GM12801 (cell line): ENCODE measurements at regions not wholly inside any gene's neighbourhood (a gene's known extent, or its start where the extent isn't known, plus 50 kb on each side); places are given as distances from the start of the nearest gene placed in this dataset.

Source experiments
- TF ChIP-seq, protein P1 (sequence below): IDR thresholded peaks from one replicate; pipeline ENCODE4 v1.5.1; 2011; ENCODE audit warnings: control low read depth; ENCODE audit not compliant: insufficient read length; ENCODE audit errors: extremely low read depth

GRCh38 chr2:118755384-118755783, 92.1 kb downstream of the EN1 start:
- TF ChIP-seq, protein P1, sequence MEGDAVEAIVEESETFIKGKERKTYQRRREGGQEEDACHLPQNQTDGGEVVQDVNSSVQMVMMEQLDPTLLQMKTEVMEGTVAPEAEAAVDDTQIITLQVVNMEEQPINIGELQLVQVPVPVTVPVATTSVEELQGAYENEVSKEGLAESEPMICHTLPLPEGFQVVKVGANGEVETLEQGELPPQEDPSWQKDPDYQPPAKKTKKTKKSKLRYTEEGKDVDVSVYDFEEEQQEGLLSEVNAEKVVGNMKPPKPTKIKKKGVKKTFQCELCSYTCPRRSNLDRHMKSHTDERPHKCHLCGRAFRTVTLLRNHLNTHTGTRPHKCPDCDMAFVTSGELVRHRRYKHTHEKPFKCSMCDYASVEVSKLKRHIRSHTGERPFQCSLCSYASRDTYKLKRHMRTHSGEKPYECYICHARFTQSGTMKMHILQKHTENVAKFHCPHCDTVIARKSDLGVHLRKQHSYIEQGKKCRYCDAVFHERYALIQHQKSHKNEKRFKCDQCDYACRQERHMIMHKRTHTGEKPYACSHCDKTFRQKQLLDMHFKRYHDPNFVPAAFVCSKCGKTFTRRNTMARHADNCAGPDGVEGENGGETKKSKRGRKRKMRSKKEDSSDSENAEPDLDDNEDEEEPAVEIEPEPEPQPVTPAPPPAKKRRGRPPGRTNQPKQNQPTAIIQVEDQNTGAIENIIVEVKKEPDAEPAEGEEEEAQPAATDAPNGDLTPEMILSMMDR: no peak

DNA sequence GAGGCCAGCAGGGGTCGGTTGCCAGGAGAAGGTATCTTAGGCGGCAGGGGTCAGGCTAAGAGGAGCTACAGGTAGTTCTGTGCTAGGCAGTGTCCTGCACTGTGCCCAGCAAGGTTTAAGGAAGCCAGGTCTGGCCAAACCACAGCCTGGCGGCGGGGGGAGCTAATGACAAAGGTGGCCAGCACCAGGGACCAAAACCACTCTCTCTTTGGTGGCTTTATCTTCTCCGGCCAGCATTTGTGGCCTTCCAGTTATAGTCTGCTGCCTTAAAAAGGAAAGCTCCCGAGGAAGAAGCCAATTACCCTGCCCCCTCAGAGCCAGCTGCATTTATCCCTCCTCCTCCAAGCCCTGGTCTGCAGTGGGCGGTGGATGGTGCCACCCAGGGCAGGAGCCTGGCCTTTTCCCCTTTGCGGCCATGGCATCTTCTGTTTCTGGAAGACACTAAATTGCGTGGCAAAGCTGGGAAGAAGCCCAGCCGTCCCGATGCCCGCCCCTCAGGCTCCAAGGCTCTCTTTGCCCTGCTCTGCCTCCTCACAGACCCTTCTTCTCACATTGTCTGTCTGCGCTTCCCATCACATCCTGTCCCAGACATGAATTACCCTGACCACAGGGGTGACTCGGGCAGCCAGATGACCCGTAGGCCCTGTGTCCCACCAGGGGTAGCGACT, 94.6 kb downstream of the EN1 start:
- TF ChIP-seq, protein P1: no peak

GRCh38 chr2:118750959-118751565, 96.4 kb downstream of the EN1 start:
- TF ChIP-seq, protein P1: no peak

- TF ChIP-seq, protein P1: no peak
Observed at GRCh38 chr2:118748245-118748885, 99.1 kb downstream of the EN1 start.

- TF ChIP-seq, protein P1: no peak
Observed at GRCh38 chr2:118747637-118748036, 99.8 kb downstream of the EN1 start.

DNA sequence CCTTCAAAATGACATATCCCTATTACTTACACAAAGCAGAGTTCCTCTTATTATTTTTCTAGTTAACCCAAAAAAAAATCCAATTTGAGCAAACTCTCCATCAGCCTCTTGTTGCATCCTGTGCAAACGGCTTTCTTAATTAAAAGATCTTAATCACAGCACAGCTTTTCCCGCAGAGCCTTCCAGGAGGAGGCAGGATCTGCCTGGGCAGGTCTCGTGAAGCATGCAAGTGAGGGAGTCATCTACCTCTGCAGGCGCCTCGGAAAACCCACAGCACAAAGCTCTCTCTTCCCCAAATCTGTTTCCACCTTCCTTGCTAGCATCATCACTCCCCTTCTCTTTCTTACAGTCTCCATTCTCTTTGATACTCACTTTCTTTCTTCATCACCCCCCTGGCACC, 100.4 kb downstream of the EN1 start:
- TF ChIP-seq, protein P1: no peak

DNA sequence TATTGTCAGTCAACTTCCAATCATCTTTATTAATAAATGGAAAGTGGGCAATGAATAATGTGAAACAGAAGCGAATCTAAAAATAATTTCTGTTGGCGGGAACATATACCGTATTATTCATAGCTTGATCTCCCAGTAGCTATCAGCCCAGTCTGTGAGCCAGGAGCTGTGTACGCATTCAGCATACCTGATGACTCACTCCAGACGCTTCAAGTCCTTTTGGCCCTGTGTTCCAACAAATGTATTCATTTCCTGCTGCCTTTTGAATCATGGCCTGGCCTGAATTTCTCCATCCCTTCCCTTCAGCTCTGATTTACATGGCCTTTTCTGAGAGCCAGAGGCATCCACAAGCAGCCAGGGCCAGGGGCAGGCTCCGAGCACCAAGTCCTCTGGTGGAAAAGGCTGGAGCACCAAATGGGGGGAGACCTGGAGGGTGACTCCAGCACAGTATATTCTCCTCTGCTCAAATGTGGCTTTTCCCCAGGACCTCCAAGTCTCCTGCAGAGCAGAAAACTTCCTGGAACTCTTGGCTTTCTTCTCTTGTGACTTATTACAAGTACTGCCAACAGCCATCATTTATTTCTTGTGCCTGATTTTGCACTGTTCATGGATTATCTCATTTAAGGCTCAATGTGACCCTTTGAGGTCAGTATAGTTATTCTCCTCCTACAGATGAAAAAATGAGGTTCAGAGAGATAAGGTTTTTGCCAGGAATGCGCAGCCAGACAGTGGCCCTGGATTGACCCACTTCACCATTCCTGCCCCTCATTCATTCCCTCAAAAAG, 108.7 kb downstream of the EN1 start:
- TF ChIP-seq, protein P1: no peak
